ENCODE measurements at regions not wholly inside any gene's neighbourhood (a gene's known extent, or its start where the extent isn't known, plus 50 kb on each side); places are given as distances from the start of the nearest gene placed in this dataset.
A peak's percentile ranks its signal among the peaks of the same experiment; 100 is the strongest.

GRCh38 chr5:56529666-56530430, 285.5 kb upstream of the MAP3K1 start:
- TF ChIP-seq CTCF (IDR thresholded peaks at IDR 0.05; ENCODE audit: low read depth, low read length) (no peak), MAX (IDR thresholded peaks at IDR 0.05; ENCODE audit: low read depth, low read length) (peak; percentile 35; the same call in 1 of the 2 replicates), POLR2A (IDR thresholded peaks at IDR 0.05; ENCODE audit: extremely low read depth, insufficient read length) (no peak), MYC (IDR thresholded peaks at IDR 0.05; ENCODE audit: low read depth, low read length) (peak; percentile 72)
